DOHH2 (cell line): ENCODE measurements at regions not wholly inside any gene's neighbourhood (a gene's known extent, or its start where the extent isn't known, plus 50 kb on each side); places are given as distances from the start of the nearest gene placed in this dataset.

Experiments
- H3F3A ChIP-seq: fragments of 200-600 bp; sonication (generic), shearing (Covaris generic); 2 replicates; pipeline ENCODE4 v1.6.0; 2016; ENCODE audit warnings: antibody characterized with exemption, mild to moderate bottlenecking; ENCODE audit not compliant: control insufficient read depth, insufficient read depth
- H3K27ac ChIP-seq: fragments of 200-600 bp; sonication (generic); 2 replicates; pipeline ENCODE4 v1.5.1; 2014; ENCODE audit warnings: low read depth, mild to moderate bottlenecking, low read length, moderate library complexity
- H3K27me3 ChIP-seq: fragments of 200-600 bp; sonication (generic); 2 replicates; pipeline ENCODE4 v1.6.1; 2014; ENCODE audit warnings: mild to moderate bottlenecking, low read length, mixed read lengths; ENCODE audit not compliant: control insufficient read depth
- H3K36me3 ChIP-seq: fragments of 200-600 bp; sonication (generic); 2 replicates; pipeline ENCODE4 v1.6.1; 2014; ENCODE audit warnings: mild to moderate bottlenecking, low read length, moderate library complexity, mixed read lengths; ENCODE audit not compliant: control insufficient read depth
- H3K4me1 ChIP-seq: fragments of 200-600 bp; sonication (generic); 2 replicates; pipeline ENCODE4 v1.6.1; 2014; ENCODE audit warnings: mild to moderate bottlenecking, low read length, mixed read lengths; ENCODE audit not compliant: control insufficient read depth
- H3K4me2 ChIP-seq: fragments of 200-600 bp; sonication (generic); 2 replicates; pipeline ENCODE4 v1.6.0; 2014; ENCODE audit warnings: mild to moderate bottlenecking, low read length, moderate library complexity
- H3K4me3 ChIP-seq: fragments of 200-600 bp; sonication (generic); 2 replicates; pipeline ENCODE4 v1.5.1; 2014; ENCODE audit warnings: mild to moderate bottlenecking, low read length, mixed read lengths
- H3K79me2 ChIP-seq: fragments of 200-600 bp; sonication (generic); 2 replicates; pipeline ENCODE4 v1.6.1; 2014; ENCODE audit warnings: mild to moderate bottlenecking, low read length, mixed read lengths; ENCODE audit not compliant: control insufficient read depth
- H3K9me2 ChIP-seq: fragments of 200-600 bp; sonication (generic); replicated peaks from 2 replicates; pipeline ENCODE4 v1.6.1; 2014; ENCODE audit warnings: mild to moderate bottlenecking, low read length, mixed read lengths; ENCODE audit not compliant: control insufficient read depth
- H3K9me3 ChIP-seq: fragments of 200-600 bp; sonication (generic); 2 replicates; pipeline ENCODE4 v1.6.1; 2014; ENCODE audit warnings: antibody characterized with exemption, low read length, mixed read lengths; ENCODE audit not compliant: control insufficient read depth, insufficient read depth
- H4K20me1 ChIP-seq: fragments of 200-600 bp; sonication (generic); 2 replicates; pipeline ENCODE4 v1.6.0; 2014; ENCODE audit warnings: low read depth, mild to moderate bottlenecking, antibody characterized with exemption, low read length, moderate library complexity; ENCODE audit not compliant: control insufficient read depth, insufficient read depth
- CTCF ChIP-seq: fragments of 200-600 bp; sonication (generic); IDR thresholded peaks from one replicate; pipeline ENCODE4 v1.5.1; 2014; ENCODE audit warnings: antibody characterized with exemption, mild to moderate bottlenecking, low read depth, low read length; ENCODE audit not compliant: poor library complexity, severe bottlenecking
- EZH2phosphoT487 ChIP-seq: fragments of 200-600 bp; sonication (generic); IDR thresholded peaks from 2 replicates; pipeline ENCODE4 v1.6.1; 2017; ENCODE audit warnings: borderline replicate concordance, mild to moderate bottlenecking, antibody characterized with exemption, low read length, moderate library complexity, mixed read lengths

- TF ChIP-seq EZH2phosphoT487 (no peak), CTCF (no peak)
- no peaks in the 10 kb centered on the region for H3K36me3 ChIP-seq
- H3K9me2 ChIP-seq: no peaks in the 10 kb centered on the region
- H3K4me2 ChIP-seq: 0 out of 2 replicates have a peak overlapping the region, but pooled peaks have one; percentile 15
- no peaks in the 10 kb centered on the region for H3F3A ChIP-seq
- H3K27me3 ChIP-seq: no peaks in the 10 kb centered on the region
- no peak overlapping the region for H3K27ac ChIP-seq
- no peaks in the 10 kb centered on the region for H3K79me2 ChIP-seq
- no peaks in the 10 kb centered on the region for H3K9me3 ChIP-seq
- no peaks in the 10 kb centered on the region for H4K20me1 ChIP-seq
- H3K4me3 ChIP-seq: no peak overlapping the region
- H3K4me1 ChIP-seq: peaks cover 12% of the 10 kb centered on the region
Measured at GRCh38 chr9:79473704-79474103, 98.1 kb upstream of the TLE4 start.

GRCh38 chr9:79477241-79477840 is 94.4 kb upstream of the TLE4 start:
- H3K4me3 ChIP-seq: no peak overlapping the region
- H3K36me3 ChIP-seq: no peaks in the 10 kb centered on the region
- H3K79me2 ChIP-seq: no peaks in the 10 kb centered on the region
- no peaks in the 10 kb centered on the region for H3K9me3 ChIP-seq
- H3K27me3 ChIP-seq: no peaks in the 10 kb centered on the region
- H3F3A ChIP-seq: no peaks in the 10 kb centered on the region
- H3K4me2 ChIP-seq: no peak overlapping the region
- no peaks in the 10 kb centered on the region for H3K9me2 ChIP-seq
- H3K4me1 ChIP-seq: peaks cover 8% of the 10 kb centered on the region
- no peaks in the 10 kb centered on the region for H4K20me1 ChIP-seq
- TF ChIP-seq EZH2phosphoT487 (no peak), CTCF (no peak)
- no peak overlapping the region for H3K27ac ChIP-seq

DNA sequence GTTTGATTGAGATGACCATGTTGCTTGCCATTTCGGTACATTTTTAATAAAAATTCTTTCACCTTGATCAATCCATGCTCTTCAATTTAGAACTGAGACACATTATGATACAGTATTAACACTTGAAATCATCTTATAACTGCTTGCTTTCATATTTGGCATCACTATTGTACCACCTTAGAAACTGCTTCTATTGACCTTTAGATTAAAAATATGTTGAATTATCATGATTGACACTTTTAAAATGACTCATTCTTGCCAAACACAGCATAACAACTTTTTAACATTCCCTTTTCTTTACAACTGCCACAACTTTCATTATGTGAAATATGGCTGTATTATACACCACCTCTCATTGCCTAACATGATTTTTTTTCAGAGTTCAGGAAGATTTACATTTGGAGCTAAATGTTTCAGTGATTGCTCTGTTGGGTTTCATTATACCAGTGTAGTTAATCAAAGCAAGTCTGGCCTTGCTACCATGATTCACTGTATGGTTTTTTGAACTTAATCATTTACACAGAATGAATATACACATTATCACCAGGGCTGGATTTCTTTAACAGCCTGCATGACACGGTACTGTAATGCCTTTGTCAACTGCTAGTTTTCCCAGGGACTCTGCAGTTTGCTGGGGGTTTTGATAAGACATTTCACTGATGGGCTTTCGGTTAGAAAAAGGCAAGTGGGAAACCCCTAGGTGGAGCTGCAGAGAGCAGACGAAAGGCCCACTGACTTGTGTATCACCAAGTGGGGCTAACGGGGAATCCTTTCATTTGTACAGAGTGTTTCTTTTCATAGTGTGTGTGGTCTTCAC is 93.6 kb upstream of the TLE4 start:
- H3K4me3 ChIP-seq: no peak overlapping the region
- no peaks in the 10 kb centered on the region for H3K27me3 ChIP-seq
- no peaks in the 10 kb centered on the region for H3K9me2 ChIP-seq
- no peak overlapping the region for H3K4me2 ChIP-seq
- no peak overlapping the region for H3K27ac ChIP-seq
- peaks cover 8% of the 10 kb centered on the region for H3K4me1 ChIP-seq
- no peaks in the 10 kb centered on the region for H3K36me3 ChIP-seq
- H3K79me2 ChIP-seq: no peaks in the 10 kb centered on the region
- H4K20me1 ChIP-seq: no peaks in the 10 kb centered on the region
- H3F3A ChIP-seq: no peaks in the 10 kb centered on the region
- no peak for TF ChIP-seq EZH2phosphoT487
- peak; percentile 48 for TF ChIP-seq CTCF
- H3K9me3 ChIP-seq: no peaks in the 10 kb centered on the region
